ENCODE measurements at regions not wholly inside any gene's neighbourhood (a gene's known extent, or its start where the extent isn't known, plus 50 kb on each side); places are given as distances from the start of the nearest gene placed in this dataset.
"Not testable (repeated sequence)": the region's sequence is repeated elsewhere in the genome, so short reads cannot be mapped to it uniquely, and the experiment has no call there.

GRCh38 chr12:9329019-9329418, 120.8 kb upstream of the PZP start:
- in situ Hi-C loops (cut with MboI; ENCODE audit: low sequenced_read_pairs, unreplicated experiment), result loop anchor here (25.0 kb wide), 1 partner anchor 308 kb away; no protein-coding TSS in a partner anchor
- no peak for DNase-seq (ENCODE audit: low spot score)
- TF ChIP-seq CTCF (IDR thresholded peaks at IDR 0.05; ENCODE audit: borderline replicate concordance, control extremely low read depth, extremely low read depth, insufficient read depth, missing control alignments), result no peak

- in situ Hi-C loops (cut with MboI; ENCODE audit: low sequenced_read_pairs, unreplicated experiment), result loop anchor here (25.0 kb wide), 1 partner anchor 309 kb away; no protein-coding TSS in a partner anchor
- TF ChIP-seq CTCF (IDR thresholded peaks at IDR 0.05; ENCODE audit: borderline replicate concordance, control extremely low read depth, extremely low read depth, insufficient read depth, missing control alignments), result no peak
- no peak for DNase-seq (ENCODE audit: low spot score)
Observed at GRCh38 chr12:9328065-9328464, 119.9 kb upstream of the PZP start.

GRCh38 chr12:9327320-9327719, 119.1 kb upstream of the PZP start:
- no peak for TF ChIP-seq CTCF (IDR thresholded peaks at IDR 0.05; ENCODE audit: borderline replicate concordance, control extremely low read depth, extremely low read depth, insufficient read depth, missing control alignments)
- in situ Hi-C loops (cut with MboI; ENCODE audit: low sequenced_read_pairs, unreplicated experiment), result loop anchor here (25.0 kb wide), 1 partner anchor 310 kb away; no protein-coding TSS in a partner anchor
- DNase-seq (ENCODE audit: low spot score), result no peak

GRCh38 chr12:9326849-9327248, 118.7 kb upstream of the PZP start:
- in situ Hi-C loops (cut with MboI; ENCODE audit: low sequenced_read_pairs, unreplicated experiment), result loop anchor here (25.0 kb wide), 1 partner anchor 310 kb away; no protein-coding TSS in a partner anchor
- not testable (repeated sequence) for DNase-seq (ENCODE audit: low spot score)

GRCh38 chr12:9326085-9326484, 117.9 kb upstream of the PZP start:
- no peak for TF ChIP-seq CTCF (IDR thresholded peaks at IDR 0.05; ENCODE audit: borderline replicate concordance, control extremely low read depth, extremely low read depth, insufficient read depth, missing control alignments)
- in situ Hi-C loops (cut with MboI; ENCODE audit: low sequenced_read_pairs, unreplicated experiment), result loop anchor here (25.0 kb wide), 1 partner anchor 311 kb away; no protein-coding TSS in a partner anchor
- no peak for DNase-seq (ENCODE audit: low spot score)

- in situ Hi-C loops (cut with MboI; ENCODE audit: low sequenced_read_pairs, unreplicated experiment), result loop anchor here (25.0 kb wide), 1 partner anchor 312 kb away; no protein-coding TSS in a partner anchor
- no peak for DNase-seq (ENCODE audit: low spot score)
- no peak for TF ChIP-seq CTCF (IDR thresholded peaks at IDR 0.05; ENCODE audit: borderline replicate concordance, control extremely low read depth, extremely low read depth, insufficient read depth, missing control alignments)
Observed at GRCh38 chr12:9325471-9325870, 117.3 kb upstream of the PZP start.

- in situ Hi-C loops (cut with MboI; ENCODE audit: low sequenced_read_pairs, unreplicated experiment), result loop anchor here (25.0 kb wide), 1 partner anchor 313 kb away; no protein-coding TSS in a partner anchor
- no peak for TF ChIP-seq CTCF (IDR thresholded peaks at IDR 0.05; ENCODE audit: borderline replicate concordance, control extremely low read depth, extremely low read depth, insufficient read depth, missing control alignments)
- DNase-seq (ENCODE audit: low spot score), result no peak
Observed at GRCh38 chr12:9324782-9325181, 116.6 kb upstream of the PZP start.
